ENCODE measurements at regions not wholly inside any gene's neighbourhood (a gene's known extent, or its start where the extent isn't known, plus 50 kb on each side); places are given as distances from the start of the nearest gene placed in this dataset.

DNA sequence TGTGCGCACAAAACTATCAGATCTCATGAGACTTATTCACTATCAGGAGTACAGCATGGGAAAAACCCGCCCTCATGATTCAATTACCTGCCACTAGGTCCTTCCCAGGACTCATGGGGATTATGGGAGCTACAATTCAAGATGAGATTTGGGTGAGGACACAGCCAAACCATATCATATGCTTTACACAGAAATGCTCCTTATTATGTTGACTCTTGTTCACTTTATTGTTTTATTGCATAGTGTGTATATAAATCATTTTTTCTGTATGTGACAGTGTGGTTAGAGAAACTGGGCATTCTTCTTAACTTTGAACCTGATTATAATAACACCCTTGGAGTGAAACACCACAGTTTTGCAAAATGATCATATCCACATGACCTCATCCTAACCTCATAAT, 212.8 kb upstream of the TNRC6C start:
- no peaks in the 10 kb centered on the region for H3K9me3 ChIP-seq
- no peak overlapping the region for H3K27ac ChIP-seq
- in situ Hi-C loops (cut with MboI; ENCODE audit: low pct_ligation_motif_present in 1 of 4, low pct_unique_long_range_greater_than_20kb in 1 of 4, low sequenced_read_pairs in 3 of 4) = no loop called here
- H3K4me1 ChIP-seq = no peaks in the 10 kb centered on the region
- peaks cover 44% of the 10 kb centered on the region for H3K27me3 ChIP-seq
- 63% methylated on average over 2 of the region's 2 CpGs; no CpG with 5 or more reads in 1 of the 2 donors for WGBS, 2 donors (ENCODE audit: low coverage in 1 of 2)
- no peaks in the 10 kb centered on the region for H3K36me3 ChIP-seq
- TF ChIP-seq EP300 (IDR thresholded peaks at IDR 0.05; ENCODE audit: low read depth) = no peak
- no peak for TF ChIP-seq POLR2AphosphoS5 (IDR thresholded peaks at IDR 0.05)
- no peak for TF ChIP-seq POLR2A (IDR thresholded peaks at IDR 0.05)
- TF ChIP-seq, protein P1, sequence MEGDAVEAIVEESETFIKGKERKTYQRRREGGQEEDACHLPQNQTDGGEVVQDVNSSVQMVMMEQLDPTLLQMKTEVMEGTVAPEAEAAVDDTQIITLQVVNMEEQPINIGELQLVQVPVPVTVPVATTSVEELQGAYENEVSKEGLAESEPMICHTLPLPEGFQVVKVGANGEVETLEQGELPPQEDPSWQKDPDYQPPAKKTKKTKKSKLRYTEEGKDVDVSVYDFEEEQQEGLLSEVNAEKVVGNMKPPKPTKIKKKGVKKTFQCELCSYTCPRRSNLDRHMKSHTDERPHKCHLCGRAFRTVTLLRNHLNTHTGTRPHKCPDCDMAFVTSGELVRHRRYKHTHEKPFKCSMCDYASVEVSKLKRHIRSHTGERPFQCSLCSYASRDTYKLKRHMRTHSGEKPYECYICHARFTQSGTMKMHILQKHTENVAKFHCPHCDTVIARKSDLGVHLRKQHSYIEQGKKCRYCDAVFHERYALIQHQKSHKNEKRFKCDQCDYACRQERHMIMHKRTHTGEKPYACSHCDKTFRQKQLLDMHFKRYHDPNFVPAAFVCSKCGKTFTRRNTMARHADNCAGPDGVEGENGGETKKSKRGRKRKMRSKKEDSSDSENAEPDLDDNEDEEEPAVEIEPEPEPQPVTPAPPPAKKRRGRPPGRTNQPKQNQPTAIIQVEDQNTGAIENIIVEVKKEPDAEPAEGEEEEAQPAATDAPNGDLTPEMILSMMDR (IDR thresholded peaks at IDR 0.05) = no peak
- DNase-seq = no peak
- intact Hi-C loops (cut with DNase I; ENCODE audit: low total_unique reads) = no loop called here
- H3K4me3 ChIP-seq = no peak overlapping the region

DNA sequence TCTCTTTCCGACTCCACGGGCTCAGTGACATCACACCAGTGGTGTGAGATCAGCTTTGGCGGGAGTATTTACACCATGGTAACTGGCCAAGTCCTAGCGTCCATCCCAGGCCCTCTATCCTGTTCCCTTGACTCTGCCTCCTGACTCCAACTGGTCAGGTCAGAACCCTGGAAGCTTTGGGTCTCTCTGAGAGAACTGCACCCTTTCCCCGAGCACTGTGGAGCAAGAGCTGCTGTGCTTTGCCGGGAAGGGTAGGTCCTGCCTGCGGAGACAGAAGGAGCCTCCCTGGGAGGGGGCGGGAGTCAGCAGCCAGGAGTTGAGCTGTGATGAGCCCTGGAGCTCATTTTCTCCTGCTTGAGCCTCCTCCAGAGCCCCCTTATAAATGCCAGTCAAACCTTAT, 212.1 kb upstream of the TNRC6C start:
- H3K36me3 ChIP-seq = no peaks in the 10 kb centered on the region
- DNase-seq = no peak
- in situ Hi-C loops (cut with MboI; ENCODE audit: low pct_ligation_motif_present in 1 of 4, low pct_unique_long_range_greater_than_20kb in 1 of 4, low sequenced_read_pairs in 3 of 4) = no loop called here
- H3K27me3 ChIP-seq = peaks cover 44% of the 10 kb centered on the region
- no peak overlapping the region for H3K27ac ChIP-seq
- no peaks in the 10 kb centered on the region for H3K9me3 ChIP-seq
- intact Hi-C loops (cut with DNase I; ENCODE audit: low total_unique reads) = no loop called here
- H3K4me3 ChIP-seq = no peak overlapping the region
- WGBS, 2 donors (ENCODE audit: low coverage in 1 of 2) = 73 to 88% methylated on average over 2 to 8 of the region's 8 CpGs
- TF ChIP-seq, protein P1 (IDR thresholded peaks at IDR 0.05) = no peak
- TF ChIP-seq POLR2A (IDR thresholded peaks at IDR 0.05) (no peak), EP300 (IDR thresholded peaks at IDR 0.05; ENCODE audit: low read depth) (no peak), POLR2AphosphoS5 (IDR thresholded peaks at IDR 0.05) (no peak)
- no peaks in the 10 kb centered on the region for H3K4me1 ChIP-seq

DNA sequence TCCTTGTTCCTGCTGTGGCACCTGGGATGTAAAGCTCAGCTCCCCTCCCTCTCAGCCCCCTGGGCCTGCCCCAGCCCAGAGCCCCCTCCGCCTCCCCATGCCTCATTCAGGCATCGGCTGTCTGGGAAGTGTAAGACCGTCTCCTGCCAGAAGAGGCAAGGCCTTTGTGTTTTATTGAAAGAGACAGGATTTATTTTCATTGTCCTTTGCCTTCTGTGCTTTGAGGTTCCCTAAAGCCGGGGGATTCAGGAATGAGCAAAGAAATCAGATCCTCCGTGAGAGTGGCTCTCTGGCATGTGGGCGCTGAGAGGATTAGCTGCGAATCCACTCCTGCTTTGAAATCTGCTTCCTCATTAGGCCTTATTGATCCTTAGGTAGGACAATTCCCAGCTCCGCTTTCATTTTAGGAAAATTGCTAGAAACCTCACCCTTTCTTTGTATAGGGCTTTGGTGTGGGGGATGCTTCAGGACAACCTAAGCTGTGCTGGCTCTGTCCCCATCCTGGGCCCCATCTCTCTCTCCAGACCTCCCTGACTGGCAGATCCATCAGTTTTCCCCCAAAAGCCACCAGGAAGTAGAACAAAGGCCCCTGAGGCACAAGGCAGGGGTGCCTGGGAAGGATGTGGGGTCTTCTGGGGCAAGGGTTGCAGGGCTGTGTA, 211.5 kb upstream of the TNRC6C start:
- in situ Hi-C loops (cut with MboI; ENCODE audit: low pct_ligation_motif_present in 1 of 4, low pct_unique_long_range_greater_than_20kb in 1 of 4, low sequenced_read_pairs in 3 of 4) = no loop called here
- 68% methylated on average over 8 of the region's 8 CpGs; no CpG with 5 or more reads in 1 of the 2 donors for WGBS, 2 donors (ENCODE audit: low coverage in 1 of 2)
- no peaks in the 10 kb centered on the region for H3K4me1 ChIP-seq

DNA sequence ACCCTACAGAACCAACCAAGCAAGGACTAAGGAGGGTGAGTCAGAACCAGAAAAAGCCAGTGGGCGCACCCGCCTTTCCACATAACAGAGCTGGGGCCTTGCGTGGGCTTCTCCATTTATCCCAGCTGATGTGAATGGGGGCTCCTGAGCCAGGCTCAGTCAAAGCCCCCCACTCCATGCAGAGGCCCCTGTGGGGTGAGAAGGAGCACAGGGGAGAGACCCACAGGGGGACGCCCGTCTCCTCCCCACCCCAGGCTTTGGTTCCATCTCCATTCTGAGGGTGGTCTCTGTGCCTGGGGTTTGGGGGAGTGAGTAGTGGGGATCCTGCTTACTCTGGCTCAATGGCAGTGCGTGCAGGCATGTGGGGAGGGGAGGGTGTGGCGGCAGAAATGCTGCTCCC, 210.1 kb upstream of the TNRC6C start:
- H3K27me3 ChIP-seq = peaks cover 35% of the 10 kb centered on the region
- H3K4me3 ChIP-seq = no peak overlapping the region
- H3K36me3 ChIP-seq = no peaks in the 10 kb centered on the region
- in situ Hi-C loops (cut with MboI; ENCODE audit: low pct_ligation_motif_present in 1 of 4, low pct_unique_long_range_greater_than_20kb in 1 of 4, low sequenced_read_pairs in 3 of 4) = no loop called here
- intact Hi-C loops (cut with DNase I; ENCODE audit: low total_unique reads) = no loop called here
- no peaks in the 10 kb centered on the region for H3K4me1 ChIP-seq
- no peak for DNase-seq
- H3K27ac ChIP-seq = no peak overlapping the region
- H3K9me3 ChIP-seq = no peaks in the 10 kb centered on the region
- 80 to 83% methylated on average over 1 to 7 of the region's 7 CpGs for WGBS, 2 donors (ENCODE audit: low coverage in 1 of 2)
- TF ChIP-seq, protein P1 (IDR thresholded peaks at IDR 0.05) = no peak
- TF ChIP-seq POLR2AphosphoS5 (IDR thresholded peaks at IDR 0.05) = no peak
- no peak for TF ChIP-seq POLR2A (IDR thresholded peaks at IDR 0.05)
- no peak for TF ChIP-seq EP300 (IDR thresholded peaks at IDR 0.05; ENCODE audit: low read depth)

More for the DNA sequence above, 211.5 kb upstream of the TNRC6C start:
- Histone ChIP-seq H3K27me3 (peaks cover 37% of the 10 kb centered on the region), H3K36me3 (no peaks in the 10 kb centered on the region), H3K4me3 (no peak overlapping the region), H3K9me3 (no peaks in the 10 kb centered on the region), H3K27ac (no peak overlapping the region)
- TF ChIP-seq, protein P1 (IDR thresholded peaks at IDR 0.05) = no peak
- no peak for TF ChIP-seq POLR2AphosphoS5 (IDR thresholded peaks at IDR 0.05)
- no peak for TF ChIP-seq POLR2A (IDR thresholded peaks at IDR 0.05)
- no peak for TF ChIP-seq EP300 (IDR thresholded peaks at IDR 0.05; ENCODE audit: low read depth)
- intact Hi-C loops (cut with DNase I; ENCODE audit: low total_unique reads) = no loop called here
- DNase-seq = no peak

Measured in transverse colon (tissue), 4 donors.